MCF 10A (cell line): ENCODE measurements at regions not wholly inside any gene's neighbourhood (a gene's known extent, or its start where the extent isn't known, plus 50 kb on each side); places are given as distances from the start of the nearest gene placed in this dataset.

ENCODE experiments used
- BruUV-seq: library from RNA; stranded (reverse); fragments of 400-500 nt; replicated peaks from 2 replicates; lab custom pipeline; 2021; lab: Mats Ljungman, UMichigan
- CTCF ChIA-PET: fragments of 300-600 bp; sonication (Branson Sonifier 250); formaldehyde crosslinking; extraction: SDS; loops from one replicate; lab custom pipeline; 2021; ENCODE audit warnings: antibody characterized with exemption, inconsistent platforms; lab: Yijun Ruan, JAX
- POLR2A ChIA-PET: fragments of 300-600, 350-650 bp; sonication (Branson Sonifier 250); formaldehyde crosslinking; extraction: SDS; loops from one replicate; lab custom pipeline; 2020; ENCODE audit warnings: antibody characterized with exemption, inconsistent platforms; lab: Yijun Ruan, JAX
- DNase-seq: peaks from one replicate; pipeline ENCODE4 v3.0.0-alpha.2; 2018; ENCODE audit not compliant: unreplicated experiment
- H3K27ac Mint-ChIP-seq: one replicate; pipeline ENCODE4 v1.8.0; 2022; ENCODE audit warnings: mild to moderate bottlenecking, low read depth, mixed read lengths; ENCODE audit not compliant: unreplicated experiment
- H3K27me3 Mint-ChIP-seq: one replicate; pipeline ENCODE4 v1.8.0; 2022; ENCODE audit warnings: mixed read lengths; ENCODE audit not compliant: insufficient read depth, unreplicated experiment
- H3K36me3 Mint-ChIP-seq: one replicate; pipeline ENCODE4 v1.8.0; 2022; ENCODE audit warnings: mild to moderate bottlenecking, moderate library complexity, mixed read lengths; ENCODE audit not compliant: insufficient read depth, unreplicated experiment
- H3K4me1 Mint-ChIP-seq: one replicate; pipeline ENCODE4 v1.8.0; 2022; ENCODE audit warnings: mixed read lengths; ENCODE audit not compliant: insufficient read depth, unreplicated experiment
- H3K4me3 Mint-ChIP-seq: one replicate; pipeline ENCODE4 v1.8.0; 2022; ENCODE audit warnings: mild to moderate bottlenecking, moderate library complexity, mixed read lengths; ENCODE audit not compliant: unreplicated experiment
- H3K9me3 Mint-ChIP-seq: one replicate; pipeline ENCODE4 v1.8.0; 2022; ENCODE audit warnings: mixed read lengths; ENCODE audit not compliant: unreplicated experiment
- CTCF ChIP-seq: fragments of 200-600 bp; IDR thresholded peaks from one replicate; pipeline ENCODE4 v1.8.0; 2022; ENCODE audit warnings: antibody characterized with exemption, mild to moderate bottlenecking; ENCODE audit not compliant: unreplicated experiment
- intact Hi-C: fragments of 100-400 bp; cut with micrococcal nuclease; formaldehyde crosslinking; loops from 2 replicates; pipeline ENCODE4 v1.14.1; 2022

DNA sequence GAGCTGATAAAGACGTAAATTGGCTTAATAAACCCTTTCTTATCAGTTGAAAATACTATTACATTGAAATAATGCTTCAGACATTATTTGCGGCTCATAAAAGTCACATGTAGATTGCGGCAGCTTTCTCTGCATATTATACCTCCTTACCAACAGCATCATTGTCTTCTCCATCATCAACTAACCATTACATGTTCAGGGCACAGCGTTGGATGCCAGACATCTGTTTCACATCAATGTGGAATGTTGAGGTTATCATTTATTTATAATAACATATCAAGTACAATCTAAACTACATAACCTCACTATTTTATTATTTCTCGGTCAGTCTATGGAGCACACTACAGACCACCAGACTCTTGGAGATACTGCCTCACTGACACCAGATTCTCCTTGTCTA, 573.8 kb upstream of the FAT3 start:
- intact Hi-C loops: no loop called here
- Mint-ChIP-seq H3K4me1 (no peaks in the 10 kb centered on the region), H3K9me3 (no peaks in the 10 kb centered on the region), H3K27me3 (no peaks in the 10 kb centered on the region), H3K27ac (no peak overlapping the region), H3K4me3 (no peak overlapping the region), H3K36me3 (no peaks in the 10 kb centered on the region)
- CTCF ChIA-PET: no interaction called here
- BruUV-seq: no TSS peak
- DNase-seq: no peak
- POLR2A ChIA-PET: no interaction called here
- no peak for TF ChIP-seq CTCF

DNA sequence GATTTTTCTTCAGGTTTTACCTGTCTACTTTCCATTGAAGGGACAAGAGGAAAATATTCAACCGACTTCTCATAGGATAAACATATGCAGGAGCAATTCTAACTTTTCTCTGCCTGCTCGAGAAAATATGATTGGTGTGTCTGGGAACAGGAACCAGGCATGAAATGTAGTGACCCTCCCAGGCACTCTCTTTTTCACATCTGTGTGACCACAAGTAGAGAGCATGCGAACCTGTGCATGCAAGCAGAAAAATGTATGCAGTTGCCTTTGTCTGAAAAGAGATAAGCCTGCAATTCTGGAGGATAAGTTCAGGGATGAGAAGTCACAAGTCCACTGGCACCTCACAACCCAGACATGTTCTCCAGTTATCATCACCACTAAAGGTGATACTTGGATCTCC, 583.5 kb upstream of the FAT3 start:
- no peaks in the 10 kb centered on the region for H3K9me3 Mint-ChIP-seq
- TF ChIP-seq CTCF: no peak
- intact Hi-C loops: no loop called here
- H3K4me3 Mint-ChIP-seq: no peak overlapping the region
- no peak overlapping the region for H3K27ac Mint-ChIP-seq
- no peaks in the 10 kb centered on the region for H3K4me1 Mint-ChIP-seq
- no peaks in the 10 kb centered on the region for H3K36me3 Mint-ChIP-seq
- no peaks in the 10 kb centered on the region for H3K27me3 Mint-ChIP-seq
- no TSS peak for BruUV-seq
- ChIA-PET CTCF (no interaction called here), POLR2A (no interaction called here)
- no peak for DNase-seq

DNA sequence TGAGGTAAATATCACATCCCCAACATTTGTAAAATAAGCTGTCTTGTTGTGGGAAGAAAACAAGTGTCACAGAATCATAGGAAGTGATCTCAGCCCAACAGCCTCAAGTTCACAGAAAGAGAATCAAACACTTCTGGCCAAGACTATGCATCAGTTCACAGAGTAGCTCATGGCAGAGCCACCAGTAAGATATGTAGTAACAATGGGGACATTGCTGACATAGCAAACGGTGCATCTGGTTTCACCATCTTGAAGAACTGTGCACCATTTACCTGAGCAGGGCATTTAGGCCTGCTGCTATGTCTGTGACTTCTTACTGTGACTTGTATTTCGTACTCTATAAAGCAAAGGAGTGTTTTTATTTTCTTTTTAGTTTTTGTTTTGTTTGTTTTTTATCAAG, 585.3 kb upstream of the FAT3 start:
- Mint-ChIP-seq H3K9me3 (no peaks in the 10 kb centered on the region), H3K27me3 (no peaks in the 10 kb centered on the region), H3K4me1 (no peaks in the 10 kb centered on the region), H3K4me3 (no peak overlapping the region), H3K27ac (no peak overlapping the region), H3K36me3 (no peaks in the 10 kb centered on the region)
- no TSS peak for BruUV-seq
- ChIA-PET CTCF (no interaction called here), POLR2A (no interaction called here)
- no peak for DNase-seq
- intact Hi-C loops: no loop called here
- no peak for TF ChIP-seq CTCF

DNA sequence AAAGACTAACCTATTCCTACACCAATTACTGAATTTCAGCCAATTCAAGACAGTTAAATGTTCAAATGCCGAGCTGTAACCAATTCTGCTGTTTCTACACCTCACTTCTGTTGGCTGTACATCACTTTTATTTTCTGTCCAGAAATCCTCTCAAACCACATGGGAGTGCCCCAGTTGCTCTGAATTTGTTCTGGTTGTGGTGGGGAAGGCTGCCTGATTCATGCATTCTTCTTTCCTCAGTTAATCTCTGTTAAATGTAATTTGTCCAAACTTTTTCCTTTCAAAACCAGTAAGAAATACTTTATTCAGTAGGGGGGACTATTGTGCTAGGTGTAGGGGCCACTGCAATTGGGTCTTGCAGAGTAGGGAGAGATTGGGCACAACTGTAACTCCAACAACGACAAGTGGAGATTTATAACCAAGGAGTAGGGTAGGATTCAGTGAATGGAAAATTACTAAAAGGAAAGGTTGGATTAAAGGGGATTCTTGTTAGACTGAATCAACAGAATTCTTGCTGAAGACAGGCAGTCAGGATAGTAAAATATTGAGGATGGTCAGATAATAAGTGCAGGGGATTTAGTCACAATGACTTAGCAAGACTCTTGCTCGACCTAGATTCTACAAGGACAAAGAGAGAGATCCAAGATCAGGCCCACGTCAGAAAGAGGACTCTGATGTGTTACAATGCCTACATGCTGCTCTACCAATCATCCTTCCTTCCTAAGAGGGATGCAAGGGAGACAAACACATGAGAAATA, 593.5 kb upstream of the FAT3 start:
- Mint-ChIP-seq H3K27me3 (no peaks in the 10 kb centered on the region), H3K4me3 (no peak overlapping the region), H3K4me1 (no peaks in the 10 kb centered on the region), H3K27ac (no peak overlapping the region), H3K36me3 (no peaks in the 10 kb centered on the region), H3K9me3 (no peaks in the 10 kb centered on the region)
- intact Hi-C loops: no loop called here
- ChIA-PET POLR2A (no interaction called here), CTCF (no interaction called here)
- no peak for TF ChIP-seq CTCF
- no peak for DNase-seq
- no TSS peak for BruUV-seq
